ENCODE measurements at regions not wholly inside any gene's neighbourhood (a gene's known extent, or its start where the extent isn't known, plus 50 kb on each side); places are given as distances from the start of the nearest gene placed in this dataset.

DNA sequence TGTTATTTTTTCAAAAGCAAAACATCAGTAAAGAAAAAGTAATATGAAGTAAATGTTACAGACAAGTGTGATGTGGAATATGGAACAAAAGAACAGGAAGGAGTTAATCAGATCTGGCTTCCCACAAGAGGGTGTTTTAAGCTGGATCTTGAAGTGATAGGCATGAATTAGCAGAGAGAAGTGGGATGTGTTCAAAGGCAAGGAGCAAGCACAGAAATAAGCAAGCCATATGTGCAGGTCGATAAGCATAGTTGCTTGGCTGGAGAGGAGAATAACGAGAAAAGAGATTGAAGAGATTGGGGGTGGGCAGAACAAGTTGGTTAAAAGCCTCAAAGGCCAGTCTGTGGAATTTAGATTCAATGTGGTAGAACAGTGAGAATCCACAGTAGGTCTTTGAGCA is 60.9 kb upstream of the PRPS1 start:
- ChIA-PET RAD21 (ENCODE audit: unreplicated experiment) (no interaction called here), POLR2A (no interaction called here), SMC1A (ENCODE audit: uncharacterized antibody, unreplicated experiment) (interaction anchor here (0.7 kb wide), 1 partner anchor 50 kb away, joined by 3 read pairs; no protein-coding TSS in a partner anchor), CTCF (no interaction called here)
- Histone ChIP-seq H3K27ac (ENCODE audit: control insufficient read depth, insufficient read depth) (no peak overlapping the region), H3K4me1 (ENCODE audit: control insufficient read depth, insufficient read depth, low read length) (no peaks in the 10 kb centered on the region), H3K36me3 (ENCODE audit: control insufficient read depth in 2 of 2, insufficient read depth in 2 of 2, low read length in 1 of 2) (no peaks in the 10 kb centered on the region), H4K20me1 (ENCODE audit: control insufficient read depth, insufficient read depth) (no peaks in the 10 kb centered on the region), H3K9ac (ENCODE audit: control insufficient read depth, insufficient read depth, low read length) (no peak overlapping the region), H3K9me3 (replicated peaks; ENCODE audit: control insufficient read depth, insufficient read depth, low read length) (no peaks in the 10 kb centered on the region), H3K4me3 (no peak overlapping the region), H2AFZ (ENCODE audit: control insufficient read depth, low read depth, low read length) (no peak overlapping the region), H3K79me2 (ENCODE audit: control insufficient read depth, insufficient read depth, low read length) (no peaks in the 10 kb centered on the region), H3K27me3 (replicated peaks in 1 of 2; ENCODE audit: control insufficient read depth in 2 of 2, insufficient read depth in 2 of 2, low read length in 1 of 2) (no peaks in the 10 kb centered on the region), H3K4me2 (ENCODE audit: control insufficient read depth, insufficient read depth) (no peak overlapping the region)
- TF ChIP-seq ZNF384 (IDR thresholded peaks at IDR 0.05; ENCODE audit: borderline replicate concordance, low read depth, low read length) (no peak), MEF2A (IDR thresholded peaks at IDR 0.05; ENCODE audit: insufficient read depth, low read depth, low read length) (no peak), WRNIP1 (IDR thresholded peaks at IDR 0.05; ENCODE audit: borderline replicate concordance, low read depth, low read length) (no peak), IRF5 (IDR thresholded peaks at IDR 0.05; ENCODE audit: borderline replicate concordance) (no peak), SRF (IDR thresholded peaks at IDR 0.05; ENCODE audit: low read depth in 2 of 2, low read length in 2 of 2) (no peak), BHLHE40 (IDR thresholded peaks at IDR 0.05; ENCODE audit: borderline replicate concordance in 1 of 2, low read depth in 2 of 2, low read length in 1 of 2) (no peak), ZBED1 (IDR thresholded peaks at IDR 0.05; ENCODE audit: borderline replicate concordance) (no peak), PAX5 (IDR thresholded peaks at IDR 0.05; ENCODE audit: borderline replicate concordance, low read depth, low read length) (no peak), NFIC (IDR thresholded peaks at IDR 0.05; ENCODE audit: low read depth, low read length) (no peak)
- TF ChIP-seq, protein P1, sequence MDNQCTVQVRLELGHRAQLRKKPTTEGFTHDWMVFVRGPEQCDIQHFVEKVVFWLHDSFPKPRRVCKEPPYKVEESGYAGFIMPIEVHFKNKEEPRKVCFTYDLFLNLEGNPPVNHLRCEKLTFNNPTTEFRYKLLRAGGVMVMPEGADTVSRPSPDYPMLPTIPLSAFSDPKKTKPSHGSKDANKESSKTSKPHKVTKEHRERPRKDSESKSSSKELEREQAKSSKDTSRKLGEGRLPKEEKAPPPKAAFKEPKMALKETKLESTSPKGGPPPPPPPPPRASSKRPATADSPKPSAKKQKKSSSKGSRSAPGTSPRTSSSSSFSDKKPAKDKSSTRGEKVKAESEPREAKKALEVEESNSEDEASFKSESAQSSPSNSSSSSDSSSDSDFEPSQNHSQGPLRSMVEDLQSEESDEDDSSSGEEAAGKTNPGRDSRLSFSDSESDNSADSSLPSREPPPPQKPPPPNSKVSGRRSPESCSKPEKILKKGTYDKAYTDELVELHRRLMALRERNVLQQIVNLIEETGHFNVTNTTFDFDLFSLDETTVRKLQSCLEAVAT (IDR thresholded peaks at IDR 0.05): no peak
- TF ChIP-seq, protein P2, sequence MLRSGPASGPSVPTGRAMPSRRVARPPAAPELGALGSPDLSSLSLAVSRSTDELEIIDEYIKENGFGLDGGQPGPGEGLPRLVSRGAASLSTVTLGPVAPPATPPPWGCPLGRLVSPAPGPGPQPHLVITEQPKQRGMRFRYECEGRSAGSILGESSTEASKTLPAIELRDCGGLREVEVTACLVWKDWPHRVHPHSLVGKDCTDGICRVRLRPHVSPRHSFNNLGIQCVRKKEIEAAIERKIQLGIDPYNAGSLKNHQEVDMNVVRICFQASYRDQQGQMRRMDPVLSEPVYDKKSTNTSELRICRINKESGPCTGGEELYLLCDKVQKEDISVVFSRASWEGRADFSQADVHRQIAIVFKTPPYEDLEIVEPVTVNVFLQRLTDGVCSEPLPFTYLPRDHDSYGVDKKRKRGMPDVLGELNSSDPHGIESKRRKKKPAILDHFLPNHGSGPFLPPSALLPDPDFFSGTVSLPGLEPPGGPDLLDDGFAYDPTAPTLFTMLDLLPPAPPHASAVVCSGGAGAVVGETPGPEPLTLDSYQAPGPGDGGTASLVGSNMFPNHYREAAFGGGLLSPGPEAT (IDR thresholded peaks at IDR 0.05; ENCODE audit: low read depth): no peak
- intact Hi-C loops (cut with micrococcal nuclease; ENCODE audit: unreplicated experiment) (no loop called here), in situ Hi-C loops (cut with MboI) (no loop called here)
- 32% methylated on average over 2 of the region's 2 CpGs for WGBS (ENCODE audit: insufficient coverage, insufficient replicate concordance, low lambda C conversion rate, missing lambda C conversion rate)
- DNase-seq (ENCODE audit: low read depth, low spot score): no peak
- ATAC-seq: no peak
- no TSS peak for BruUV-seq (replicated peaks)
- no peak for FAIRE-seq
